ENCODE measurements at regions not wholly inside any gene's neighbourhood (a gene's known extent, or its start where the extent isn't known, plus 50 kb on each side); places are given as distances from the start of the nearest gene placed in this dataset.

- Histone ChIP-seq H3K4me3 (no peak overlapping the region), H3K27ac (no peak overlapping the region), H3K9me3 (no peaks in the 10 kb centered on the region), H3K27me3 (no peaks in the 10 kb centered on the region), H3K4me1 (no peaks in the 10 kb centered on the region), H3K36me3 (no peaks in the 10 kb centered on the region)
- TF ChIP-seq POLR2A (IDR thresholded peaks at IDR 0.05) (no peak), EP300 (IDR thresholded peaks at IDR 0.05) (no peak), POLR2AphosphoS5 (IDR thresholded peaks at IDR 0.05) (no peak)
- TF ChIP-seq, protein P1, sequence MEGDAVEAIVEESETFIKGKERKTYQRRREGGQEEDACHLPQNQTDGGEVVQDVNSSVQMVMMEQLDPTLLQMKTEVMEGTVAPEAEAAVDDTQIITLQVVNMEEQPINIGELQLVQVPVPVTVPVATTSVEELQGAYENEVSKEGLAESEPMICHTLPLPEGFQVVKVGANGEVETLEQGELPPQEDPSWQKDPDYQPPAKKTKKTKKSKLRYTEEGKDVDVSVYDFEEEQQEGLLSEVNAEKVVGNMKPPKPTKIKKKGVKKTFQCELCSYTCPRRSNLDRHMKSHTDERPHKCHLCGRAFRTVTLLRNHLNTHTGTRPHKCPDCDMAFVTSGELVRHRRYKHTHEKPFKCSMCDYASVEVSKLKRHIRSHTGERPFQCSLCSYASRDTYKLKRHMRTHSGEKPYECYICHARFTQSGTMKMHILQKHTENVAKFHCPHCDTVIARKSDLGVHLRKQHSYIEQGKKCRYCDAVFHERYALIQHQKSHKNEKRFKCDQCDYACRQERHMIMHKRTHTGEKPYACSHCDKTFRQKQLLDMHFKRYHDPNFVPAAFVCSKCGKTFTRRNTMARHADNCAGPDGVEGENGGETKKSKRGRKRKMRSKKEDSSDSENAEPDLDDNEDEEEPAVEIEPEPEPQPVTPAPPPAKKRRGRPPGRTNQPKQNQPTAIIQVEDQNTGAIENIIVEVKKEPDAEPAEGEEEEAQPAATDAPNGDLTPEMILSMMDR (IDR thresholded peaks at IDR 0.05) = no peak
- intact Hi-C loops (cut with DNase I) = no loop called here
- 54 to 77% methylated on average over 2 of the region's 2 CpGs for WGBS, 2 donors
- no peak for DNase-seq
These were observed 801.4 kb upstream of the ZEB2 start for GRCh38 chr2:145321344-145321743.

DNA sequence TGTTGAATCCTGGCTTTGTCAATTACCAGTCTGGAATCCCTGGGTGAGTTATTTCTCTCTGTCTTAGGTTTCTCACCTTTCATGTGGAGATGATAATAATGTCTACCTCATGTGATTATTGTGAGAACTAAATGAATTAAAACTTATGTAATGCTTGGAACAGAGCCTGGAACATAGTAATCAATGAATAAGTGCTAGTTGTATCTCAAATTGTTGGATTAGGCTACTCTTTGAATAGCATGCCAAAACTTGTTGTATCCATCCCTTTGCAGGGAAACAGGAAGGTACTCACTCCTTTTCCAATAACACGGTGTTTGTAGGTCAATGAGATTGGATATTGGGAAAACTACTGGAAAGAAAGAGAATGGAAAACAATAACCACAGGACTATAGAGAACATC is 796.6 kb upstream of the ZEB2 start:
- Histone ChIP-seq H3K36me3 (no peaks in the 10 kb centered on the region), H3K4me3 (no peak overlapping the region), H3K4me1 (no peaks in the 10 kb centered on the region), H3K9me3 (no peaks in the 10 kb centered on the region), H3K27me3 (no peaks in the 10 kb centered on the region), H3K27ac (no peak overlapping the region)
- intact Hi-C loops (cut with DNase I) = no loop called here
- TF ChIP-seq, protein P1 (IDR thresholded peaks at IDR 0.05) = no peak
- TF ChIP-seq POLR2A (IDR thresholded peaks at IDR 0.05) (no peak), EP300 (IDR thresholded peaks at IDR 0.05) (no peak), POLR2AphosphoS5 (IDR thresholded peaks at IDR 0.05) (no peak)
- DNase-seq = no peak
- WGBS, 2 donors = 96 to 98% methylated on average over 1 of the region's 1 CpG

DNA sequence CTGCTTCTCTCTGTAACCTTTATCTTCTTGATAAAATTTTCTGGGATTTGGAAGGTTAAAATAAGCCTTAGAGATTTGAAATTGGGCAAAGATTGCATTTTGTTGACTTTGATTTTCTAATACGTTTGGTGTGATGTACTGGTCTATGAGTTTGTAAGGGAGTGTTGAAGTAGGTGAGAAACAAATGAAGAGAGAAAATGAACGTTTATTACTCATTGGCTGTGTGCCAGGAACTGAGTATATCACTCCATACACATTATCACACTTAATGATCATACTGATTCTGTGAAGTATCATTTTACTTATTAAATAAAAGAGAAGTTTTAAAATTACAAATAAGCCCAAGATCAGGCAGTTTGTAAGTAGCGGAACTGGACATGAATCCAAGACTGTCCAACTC is 795.1 kb upstream of the ZEB2 start:
- intact Hi-C loops (cut with DNase I) = no loop called here
- H3K4me3 ChIP-seq = no peak overlapping the region

DNA sequence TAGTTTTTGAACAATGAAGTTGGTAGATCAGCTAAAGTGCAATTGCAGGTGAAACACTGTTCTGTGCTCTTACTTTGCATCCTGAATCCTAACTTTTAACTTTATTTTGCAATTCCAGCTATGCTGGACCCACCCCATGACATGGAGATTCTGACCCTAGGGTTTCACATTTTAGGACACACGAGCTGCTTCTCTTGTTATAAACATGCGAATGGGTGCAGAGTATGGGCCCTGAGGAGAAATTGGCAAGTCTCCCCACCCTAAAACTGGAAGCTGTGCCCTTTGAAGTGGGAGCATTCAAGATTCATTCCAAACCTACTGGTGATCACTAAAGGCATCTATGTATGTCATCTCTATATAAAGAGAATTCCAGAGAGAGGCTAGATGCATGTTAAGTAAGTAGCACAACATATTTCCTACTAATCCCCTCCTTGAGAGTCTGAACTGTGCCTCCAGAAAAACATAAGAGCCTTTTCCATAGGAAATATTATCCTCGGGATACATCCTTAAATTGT is 794.3 kb upstream of the ZEB2 start:
- intact Hi-C loops (cut with DNase I) = no loop called here
- no peaks in the 10 kb centered on the region for H3K27me3 ChIP-seq
- H3K36me3 ChIP-seq = no peaks in the 10 kb centered on the region
- H3K27ac ChIP-seq = no peak overlapping the region
- no peak for TF ChIP-seq POLR2AphosphoS5 (IDR thresholded peaks at IDR 0.05)
- TF ChIP-seq POLR2A (IDR thresholded peaks at IDR 0.05) = no peak
- TF ChIP-seq EP300 (IDR thresholded peaks at IDR 0.05) = no peak
- TF ChIP-seq, protein P1 (IDR thresholded peaks at IDR 0.05) = no peak
- no peaks in the 10 kb centered on the region for H3K4me1 ChIP-seq
- DNase-seq = no peak
- no peaks in the 10 kb centered on the region for H3K9me3 ChIP-seq
- no peak overlapping the region for H3K4me3 ChIP-seq
- WGBS, 2 donors = 77 to 82% methylated on average over 3 of the region's 3 CpGs

More for the DNA sequence above, 795.1 kb upstream of the ZEB2 start:
- Histone ChIP-seq H3K36me3 (no peaks in the 10 kb centered on the region), H3K27ac (no peak overlapping the region), H3K9me3 (no peaks in the 10 kb centered on the region), H3K27me3 (no peaks in the 10 kb centered on the region), H3K4me1 (no peaks in the 10 kb centered on the region)
- TF ChIP-seq POLR2AphosphoS5 (IDR thresholded peaks at IDR 0.05) (no peak), POLR2A (IDR thresholded peaks at IDR 0.05) (no peak), EP300 (IDR thresholded peaks at IDR 0.05) (no peak)
- TF ChIP-seq, protein P1 (IDR thresholded peaks at IDR 0.05) = no peak
- WGBS, 2 donors = 54 to 67% methylated on average over 3 of the region's 3 CpGs
- no peak for DNase-seq

- Histone ChIP-seq H3K4me1 (no peaks in the 10 kb centered on the region), H3K36me3 (no peaks in the 10 kb centered on the region), H3K27me3 (no peaks in the 10 kb centered on the region), H3K9me3 (no peaks in the 10 kb centered on the region), H3K4me3 (no peak overlapping the region), H3K27ac (no peak overlapping the region)
- WGBS, 2 donors = 71 to 74% methylated on average over 1 of the region's 1 CpG
- no peak for TF ChIP-seq POLR2A (IDR thresholded peaks at IDR 0.05)
- no peak for TF ChIP-seq POLR2AphosphoS5 (IDR thresholded peaks at IDR 0.05)
- TF ChIP-seq, protein P1 (IDR thresholded peaks at IDR 0.05) = no peak
- TF ChIP-seq EP300 (IDR thresholded peaks at IDR 0.05) = no peak
- intact Hi-C loops (cut with DNase I) = no loop called here
- no peak for DNase-seq
These were observed 786.0 kb upstream of the ZEB2 start for GRCh38 chr2:145305889-145306288.

Data from sigmoid colon (tissue), 6 donors.